HEK293 (cell line): ENCODE measurements at regions not wholly inside any gene's neighbourhood (a gene's known extent, or its start where the extent isn't known, plus 50 kb on each side); places are given as distances from the start of the nearest gene placed in this dataset.

Experiments
- CTCF ChIA-PET: fragments of 350-600 bp; formaldehyde crosslinking; extraction: SDS; loops from one replicate; lab custom pipeline; 2021; ENCODE audit warnings: antibody characterized with exemption; lab: Yijun Ruan, JAX
- POLR2A ChIA-PET: fragments of 300-600 bp; formaldehyde crosslinking; extraction: SDS; loops from one replicate; lab custom pipeline; 2020; ENCODE audit warnings: antibody characterized with exemption, inconsistent platforms; lab: Yijun Ruan, JAX
- H3K27ac ChIP-seq: fragments of 200-500 bp; sonication (Bioruptor generic); 2 replicates; pipeline ENCODE4 v1.5.1; 2014; ENCODE audit warnings: low read depth, low read length, control low read depth, inconsistent platforms; ENCODE audit errors: extremely low read depth
- H3K36me3 ChIP-seq, 2 experiments: fragments of 200-500 bp in 1 of 2; sonication (Bioruptor generic) in 1 of 2; 1 replicate in 1 of 2; 2 replicates in 1 of 2; pipeline ENCODE4 v1.5.1; 2014 to 2017; ENCODE audit warnings: inconsistent platforms in 2 of 2, low read length in 2 of 2; ENCODE audit not compliant: control insufficient read depth in 2 of 2, insufficient read depth in 1 of 2
- H3K4me1 ChIP-seq: fragments of 200-500 bp; sonication (Bioruptor generic); 2 replicates; pipeline ENCODE4 v1.5.1; 2014; ENCODE audit warnings: mild to moderate bottlenecking, low read length, inconsistent platforms; ENCODE audit not compliant: control insufficient read depth, insufficient read depth
- H3K4me3 ChIP-seq: 2 replicates; pipeline ENCODE4 v1.5.1; 2011; ENCODE audit warnings: low read depth, mild to moderate bottlenecking, control low read depth, low read length, moderate library complexity
- H3K9me3 ChIP-seq: fragments of 200-500 bp; sonication (Bioruptor generic); 2 replicates; pipeline ENCODE4 v1.5.1; 2014; ENCODE audit warnings: low read depth, low read length, inconsistent platforms; ENCODE audit not compliant: control insufficient read depth, insufficient read depth
- EGR2 ChIP-seq: fragments of 450-650 bp; formaldehyde crosslinking; IDR thresholded peaks from 2 replicates; pipeline ENCODE4 v1.5.1; 2016; ENCODE audit warnings: low read depth, missing biosample characterization, missing genetic modification characterization
- GLIS1 ChIP-seq: fragments of 450-650 bp; formaldehyde crosslinking; IDR thresholded peaks from 2 replicates; pipeline ENCODE4 v1.5.1; 2016; ENCODE audit warnings: missing biosample characterization, missing genetic modification characterization
- ZBTB48 ChIP-seq: fragments of 450-650 bp; formaldehyde crosslinking; IDR thresholded peaks from 2 replicates; pipeline ENCODE4 v1.5.1; 2016; ENCODE audit warnings: missing biosample characterization, missing genetic modification characterization
- ZNF10 ChIP-seq: fragments of 450-650 bp; formaldehyde crosslinking; IDR thresholded peaks from 2 replicates; pipeline ENCODE4 v1.5.1; 2017; ENCODE audit warnings: missing biosample characterization, missing genetic modification characterization
- ZNF184 ChIP-seq: fragments of 450-650 bp; IDR thresholded peaks from 2 replicates; pipeline ENCODE4 v1.5.1; 2018; ENCODE audit warnings: missing biosample characterization, mild to moderate bottlenecking, missing genetic modification characterization
- ZNF202 ChIP-seq: fragments of 450-650 bp; formaldehyde crosslinking; IDR thresholded peaks from 2 replicates; pipeline ENCODE4 v1.5.1; 2016; ENCODE audit warnings: missing biosample characterization, missing genetic modification characterization, borderline replicate concordance
- ZNF26 ChIP-seq: fragments of 450-650 bp; formaldehyde crosslinking; IDR thresholded peaks from 2 replicates; pipeline ENCODE4 v1.5.1; 2016; ENCODE audit warnings: missing biosample characterization, missing genetic modification characterization
- ZNF292 ChIP-seq: fragments of 450-650 bp; formaldehyde crosslinking; IDR thresholded peaks from 2 replicates; pipeline ENCODE4 v1.5.1; 2016; ENCODE audit warnings: low read depth, missing biosample characterization, missing genetic modification characterization, borderline replicate concordance
- ZNF341 ChIP-seq: fragments of 450-650 bp; formaldehyde crosslinking; IDR thresholded peaks from 2 replicates; pipeline ENCODE4; 2016; ENCODE audit warnings: low read depth, missing biosample characterization, missing genetic modification characterization
- ZNF426 ChIP-seq: fragments of 450-650 bp; formaldehyde crosslinking; IDR thresholded peaks from 2 replicates; pipeline ENCODE4 v1.5.1; 2017; ENCODE audit warnings: missing biosample characterization, missing genetic modification characterization, mild to moderate bottlenecking, inconsistent platforms, moderate library complexity
- ZNF513 ChIP-seq: fragments of 450-650 bp; IDR thresholded peaks from 2 replicates; pipeline ENCODE4 v1.5.1; 2018; ENCODE audit warnings: missing biosample characterization, missing genetic modification characterization
- ZNF549 ChIP-seq: fragments of 450-650 bp; IDR thresholded peaks from 2 replicates; pipeline ENCODE4 v1.5.1; 2018; ENCODE audit warnings: missing biosample characterization, missing genetic modification characterization, mild to moderate bottlenecking, inconsistent platforms, moderate library complexity
- ZNF558 ChIP-seq: fragments of 450-650 bp; formaldehyde crosslinking; IDR thresholded peaks from 2 replicates; pipeline ENCODE4 v1.5.1; 2016; ENCODE audit warnings: missing biosample characterization, missing genetic modification characterization
- ZNF600 ChIP-seq: fragments of 450-650 bp; formaldehyde crosslinking; IDR thresholded peaks from 2 replicates; pipeline ENCODE4 v1.5.1; 2016; ENCODE audit warnings: missing biosample characterization, missing genetic modification characterization
- ZNF645 ChIP-seq: fragments of 450-650 bp; formaldehyde crosslinking; IDR thresholded peaks from 2 replicates; pipeline ENCODE4; 2016; ENCODE audit warnings: missing biosample characterization, missing genetic modification characterization
- ZNF654 ChIP-seq: fragments of 450-650 bp; formaldehyde crosslinking; IDR thresholded peaks from 2 replicates; pipeline ENCODE4 v1.5.1; 2016; ENCODE audit warnings: low read depth, missing biosample characterization, missing genetic modification characterization
- ZNF664 ChIP-seq: fragments of 450-650 bp; formaldehyde crosslinking; IDR thresholded peaks from 2 replicates; pipeline ENCODE4 v1.5.1; 2016; ENCODE audit warnings: missing biosample characterization, missing genetic modification characterization
- ZNF830 ChIP-seq: fragments of 450-650 bp; IDR thresholded peaks from 2 replicates; pipeline ENCODE4 v1.5.0; 2018; ENCODE audit warnings: missing biosample characterization, missing genetic modification characterization, low read depth, mild to moderate bottlenecking, moderate library complexity
- TF ChIP-seq, protein P1 (sequence below): fragments of 450-650 bp; formaldehyde crosslinking; IDR thresholded peaks from 2 replicates; pipeline ENCODE4 v1.5.1; 2016; ENCODE audit warnings: missing biosample characterization, missing genetic modification characterization, borderline replicate concordance
- TF ChIP-seq, protein P2 (sequence below): sonication (generic); formaldehyde crosslinking; IDR thresholded peaks from 2 replicates; pipeline ENCODE4 v1.8.1; 2022; ENCODE audit warnings: mild to moderate bottlenecking, moderate library complexity, missing genetic modification reagents
- TF ChIP-seq, protein P3 (sequence below): fragments of 450-650 bp; formaldehyde crosslinking; IDR thresholded peaks from 2 replicates; pipeline ENCODE4 v1.5.1; 2016; ENCODE audit warnings: missing biosample characterization, missing genetic modification characterization

- TF ChIP-seq, protein P1, sequence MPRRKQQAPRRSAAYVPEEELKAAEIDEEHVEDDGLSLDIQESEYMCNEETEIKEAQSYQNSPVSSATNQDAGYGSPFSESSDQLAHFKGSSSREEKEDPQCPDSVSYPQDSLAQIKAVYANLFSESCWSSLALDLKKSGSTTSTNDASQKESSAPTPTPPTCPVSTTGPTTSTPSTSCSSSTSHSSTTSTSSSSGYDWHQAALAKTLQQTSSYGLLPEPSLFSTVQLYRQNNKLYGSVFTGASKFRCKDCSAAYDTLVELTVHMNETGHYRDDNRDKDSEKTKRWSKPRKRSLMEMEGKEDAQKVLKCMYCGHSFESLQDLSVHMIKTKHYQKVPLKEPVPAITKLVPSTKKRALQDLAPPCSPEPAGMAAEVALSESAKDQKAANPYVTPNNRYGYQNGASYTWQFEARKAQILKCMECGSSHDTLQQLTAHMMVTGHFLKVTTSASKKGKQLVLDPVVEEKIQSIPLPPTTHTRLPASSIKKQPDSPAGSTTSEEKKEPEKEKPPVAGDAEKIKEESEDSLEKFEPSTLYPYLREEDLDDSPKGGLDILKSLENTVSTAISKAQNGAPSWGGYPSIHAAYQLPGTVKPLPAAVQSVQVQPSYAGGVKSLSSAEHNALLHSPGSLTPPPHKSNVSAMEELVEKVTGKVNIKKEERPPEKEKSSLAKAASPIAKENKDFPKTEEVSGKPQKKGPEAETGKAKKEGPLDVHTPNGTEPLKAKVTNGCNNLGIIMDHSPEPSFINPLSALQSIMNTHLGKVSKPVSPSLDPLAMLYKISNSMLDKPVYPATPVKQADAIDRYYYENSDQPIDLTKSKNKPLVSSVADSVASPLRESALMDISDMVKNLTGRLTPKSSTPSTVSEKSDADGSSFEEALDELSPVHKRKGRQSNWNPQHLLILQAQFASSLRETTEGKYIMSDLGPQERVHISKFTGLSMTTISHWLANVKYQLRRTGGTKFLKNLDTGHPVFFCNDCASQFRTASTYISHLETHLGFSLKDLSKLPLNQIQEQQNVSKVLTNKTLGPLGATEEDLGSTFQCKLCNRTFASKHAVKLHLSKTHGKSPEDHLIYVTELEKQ (tag by site-specific recombination): no peak
- TF ChIP-seq ZNF26 (no peak), ZNF513 (tag by site-specific recombination) (no peak), GLIS1 (no peak), ZNF830 (no peak), ZNF558 (tag by site-specific recombination) (no peak), ZNF600 (no peak), ZNF426 (tag by site-specific recombination) (no peak), ZNF341 (no peak), ZNF184 (tag by site-specific recombination) (no peak), ZBTB48 (tag by site-specific recombination) (no peak)
- TF ChIP-seq, all 188 proteins: peak for 0
Observed at GRCh38 chr3:157824281-157824680, 281.9 kb downstream of the SHOX2 start (continued).

DNA sequence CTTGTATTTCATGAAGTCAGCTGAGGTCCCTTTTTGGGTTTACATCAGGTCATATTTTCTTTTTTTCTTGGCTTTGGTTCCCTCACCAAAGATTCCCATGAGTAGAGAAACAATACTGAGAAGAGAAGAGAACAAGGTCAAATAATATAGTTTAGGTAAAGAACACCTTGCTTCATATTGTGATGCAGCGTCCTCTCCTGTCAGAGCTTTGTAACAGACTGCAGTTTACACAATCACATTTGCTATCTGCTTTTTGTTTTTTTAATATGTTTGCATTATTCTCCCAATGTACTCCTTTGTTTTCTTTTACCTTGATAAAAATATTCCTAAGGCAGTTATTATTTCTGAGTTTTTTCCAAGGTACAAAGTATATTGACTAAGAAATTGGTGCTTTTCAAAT is 283.2 kb downstream of the SHOX2 start:
- CTCF ChIA-PET: no interaction called here
- TF ChIP-seq ZNF664 (no peak), ZNF549 (tag by site-specific recombination) (no peak), EGR2 (tag by site-specific recombination) (no peak), ZNF202 (no peak), ZNF654 (no peak), ZNF292 (no peak), ZNF645 (no peak), ZNF10 (tag by site-specific recombination) (no peak)
- TF ChIP-seq, protein P2, sequence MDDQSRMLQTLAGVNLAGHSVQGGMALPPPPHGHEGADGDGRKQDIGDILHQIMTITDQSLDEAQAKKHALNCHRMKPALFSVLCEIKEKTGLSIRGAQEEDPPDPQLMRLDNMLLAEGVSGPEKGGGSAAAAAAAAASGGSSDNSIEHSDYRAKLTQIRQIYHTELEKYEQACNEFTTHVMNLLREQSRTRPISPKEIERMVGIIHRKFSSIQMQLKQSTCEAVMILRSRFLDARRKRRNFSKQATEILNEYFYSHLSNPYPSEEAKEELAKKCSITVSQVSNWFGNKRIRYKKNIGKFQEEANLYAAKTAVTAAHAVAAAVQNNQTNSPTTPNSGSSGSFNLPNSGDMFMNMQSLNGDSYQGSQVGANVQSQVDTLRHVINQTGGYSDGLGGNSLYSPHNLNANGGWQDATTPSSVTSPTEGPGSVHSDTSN: no peak
- TF ChIP-seq, protein P3, sequence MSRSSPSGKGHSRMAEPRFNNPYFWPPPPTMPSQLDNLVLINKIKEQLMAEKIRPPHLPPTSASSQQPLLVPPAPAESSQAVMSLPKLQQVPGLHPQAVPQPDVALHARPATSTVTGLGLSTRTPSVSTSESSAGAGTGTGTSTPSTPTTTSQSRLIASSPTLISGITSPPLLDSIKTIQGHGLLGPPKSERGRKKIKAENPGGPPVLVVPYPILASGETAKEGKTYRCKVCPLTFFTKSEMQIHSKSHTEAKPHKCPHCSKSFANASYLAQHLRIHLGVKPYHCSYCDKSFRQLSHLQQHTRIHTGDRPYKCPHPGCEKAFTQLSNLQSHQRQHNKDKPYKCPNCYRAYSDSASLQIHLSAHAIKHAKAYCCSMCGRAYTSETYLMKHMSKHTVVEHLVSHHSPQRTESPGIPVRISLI: no peak
- POLR2A ChIA-PET: no interaction called here
- Histone ChIP-seq H3K36me3 (no peaks in the 10 kb centered on the region), H3K4me1 (no peaks in the 10 kb centered on the region), H3K27ac (no peak overlapping the region), H3K9me3 (no peaks in the 10 kb centered on the region), H3K4me3 (no peak overlapping the region)
